Loucy (cell line): ENCODE measurements at regions not wholly inside any gene's neighbourhood (a gene's known extent, or its start where the extent isn't known, plus 50 kb on each side); places are given as distances from the start of the nearest gene placed in this dataset.

Source experiments
- H2AFZ ChIP-seq: fragments of 200-600 bp; sonication (generic); 2 replicates; pipeline ENCODE4 v1.6.0; 2016; ENCODE audit warnings: antibody characterized with exemption, mild to moderate bottlenecking, low read length, moderate library complexity
- H3F3A ChIP-seq: fragments of 200-600 bp; 2 replicates; pipeline ENCODE4 v1.6.0; 2016; ENCODE audit warnings: antibody characterized with exemption, low read depth, mild to moderate bottlenecking
- H3K27me3 ChIP-seq: fragments of 200-600 bp; sonication (generic); 2 replicates; pipeline ENCODE4 v1.6.1; 2014; ENCODE audit warnings: low read length, mild to moderate bottlenecking; ENCODE audit not compliant: insufficient read depth, poor library complexity, severe bottlenecking
- H3K36me3 ChIP-seq: fragments of 200-600 bp; sonication (generic); 2 replicates; pipeline ENCODE4 v1.6.1; 2016; ENCODE audit warnings: low read length; ENCODE audit not compliant: insufficient read depth
- H3K4me1 ChIP-seq: fragments of 200-600 bp; sonication (generic); 2 replicates; pipeline ENCODE4 v1.5.1; 2014; ENCODE audit warnings: low read length, mild to moderate bottlenecking; ENCODE audit not compliant: insufficient read depth, poor library complexity, severe bottlenecking
- H3K4me2 ChIP-seq: fragments of 200-600 bp; sonication (generic); 2 replicates; pipeline ENCODE4 v1.6.0; 2014; ENCODE audit warnings: antibody characterized with exemption, low read length, low read depth, mild to moderate bottlenecking; ENCODE audit not compliant: poor library complexity, severe bottlenecking
- H3K4me3 ChIP-seq: fragments of 200-600 bp; sonication (generic); 2 replicates; pipeline ENCODE4 v1.5.1; 2014; ENCODE audit warnings: low read length, mild to moderate bottlenecking, mixed read lengths; ENCODE audit not compliant: poor library complexity, severe bottlenecking
- H3K79me2 ChIP-seq: fragments of 200-600 bp; sonication (generic); 2 replicates; pipeline ENCODE4 v1.6.1; 2014; ENCODE audit warnings: low read length; ENCODE audit not compliant: insufficient read depth
- H3K9ac ChIP-seq: fragments of 200-600 bp; sonication (generic); 2 replicates; pipeline ENCODE4 v1.6.0; 2014; ENCODE audit warnings: mild to moderate bottlenecking, low read depth, low read length, moderate library complexity; ENCODE audit not compliant: poor library complexity, severe bottlenecking
- H3K9me2 ChIP-seq: fragments of 200-600 bp; sonication (generic); replicated peaks from 2 replicates; pipeline ENCODE4 v1.6.1; 2016; ENCODE audit warnings: low read depth, low read length, mixed read lengths
- H3K9me3 ChIP-seq: fragments of 200-600 bp; sonication (generic); 2 replicates; pipeline ENCODE4 v1.6.1; 2014; ENCODE audit warnings: mild to moderate bottlenecking, antibody characterized with exemption, low read length, low read depth; ENCODE audit not compliant: insufficient read depth
- H4K20me1 ChIP-seq: fragments of 200-600 bp; sonication (generic); 2 replicates; pipeline ENCODE4 v1.6.0; 2014; ENCODE audit warnings: antibody characterized with exemption, low read length, mild to moderate bottlenecking; ENCODE audit not compliant: insufficient read depth, poor library complexity, severe bottlenecking
- CTCF ChIP-seq: fragments of 200-600 bp; sonication (generic); conservative IDR thresholded peaks from 2 replicates; pipeline ENCODE4 v1.5.1; 2014; ENCODE audit warnings: mild to moderate bottlenecking, antibody characterized with exemption, low read length
- EZH2phosphoT487 ChIP-seq: fragments of 200-600 bp; IDR thresholded peaks from 2 replicates; pipeline ENCODE4 v1.6.1; 2018; ENCODE audit warnings: antibody characterized with exemption, mild to moderate bottlenecking, moderate library complexity, borderline replicate concordance

- peaks cover 49% of the 10 kb centered on the region for H3K4me1 ChIP-seq
- no peaks in the 10 kb centered on the region for H3K79me2 ChIP-seq
- H3K9ac ChIP-seq: peak overlapping the region; percentile 58
- no peaks in the 10 kb centered on the region for H3K27me3 ChIP-seq
- no peak overlapping the region; the same call in 1 of the 2 replicates for H2AFZ ChIP-seq
- no peaks in the 10 kb centered on the region for H4K20me1 ChIP-seq
- no peak overlapping the region for H3K4me3 ChIP-seq
- H3K4me2 ChIP-seq: peak overlapping the region; percentile 69
- peaks cover 6% of the 10 kb centered on the region; the same call in 1 of the 2 replicates for H3F3A ChIP-seq
- no peaks in the 10 kb centered on the region for H3K9me2 ChIP-seq
- H3K9me3 ChIP-seq: no peaks in the 10 kb centered on the region
- H3K36me3 ChIP-seq: no peaks in the 10 kb centered on the region
- TF ChIP-seq CTCF (no peak), EZH2phosphoT487 (no peak)
These were observed 200.7 kb downstream of the SATB1 start for GRCh38 chr3:18224426-18224825.

GRCh38 chr3:18223974-18224373, 201.2 kb downstream of the SATB1 start:
- peak overlapping the region; percentile 69 for H3K4me2 ChIP-seq
- H3K27me3 ChIP-seq: no peaks in the 10 kb centered on the region
- H4K20me1 ChIP-seq: no peaks in the 10 kb centered on the region
- peak overlapping the region; percentile 46 for H3K4me3 ChIP-seq
- no peak overlapping the region; the same call in 1 of the 2 replicates for H2AFZ ChIP-seq
- TF ChIP-seq CTCF (no peak), EZH2phosphoT487 (no peak)
- H3K9me3 ChIP-seq: no peaks in the 10 kb centered on the region
- no peaks in the 10 kb centered on the region for H3K9me2 ChIP-seq
- H3K4me1 ChIP-seq: peaks cover 48% of the 10 kb centered on the region
- H3K79me2 ChIP-seq: no peaks in the 10 kb centered on the region
- H3K36me3 ChIP-seq: no peaks in the 10 kb centered on the region
- H3K9ac ChIP-seq: peak overlapping the region; percentile 58
- peaks cover 6% of the 10 kb centered on the region; the same call in 1 of the 2 replicates for H3F3A ChIP-seq

GRCh38 chr3:18223571-18223970, 201.6 kb downstream of the SATB1 start:
- H2AFZ ChIP-seq: no peak overlapping the region; the same call in 1 of the 2 replicates
- H4K20me1 ChIP-seq: no peaks in the 10 kb centered on the region
- no peaks in the 10 kb centered on the region for H3K27me3 ChIP-seq
- TF ChIP-seq EZH2phosphoT487: no peak
- H3K9me2 ChIP-seq: no peaks in the 10 kb centered on the region
- peak overlapping the region; percentile 46 for H3K4me3 ChIP-seq
- no peaks in the 10 kb centered on the region for H3K9me3 ChIP-seq
- peak overlapping the region; percentile 69 for H3K4me2 ChIP-seq
- H3K4me1 ChIP-seq: peaks cover 46% of the 10 kb centered on the region
- H3K79me2 ChIP-seq: no peaks in the 10 kb centered on the region
- H3K9ac ChIP-seq: peak overlapping the region; percentile 59
- peaks cover 6% of the 10 kb centered on the region; the same call in 1 of the 2 replicates for H3F3A ChIP-seq
- H3K36me3 ChIP-seq: no peaks in the 10 kb centered on the region

GRCh38 chr3:18222686-18223085, 202.5 kb downstream of the SATB1 start:
- H3F3A ChIP-seq: peaks cover 6% of the 10 kb centered on the region; the same call in 1 of the 2 replicates
- H3K4me3 ChIP-seq: no peak overlapping the region
- no peaks in the 10 kb centered on the region for H4K20me1 ChIP-seq
- peak overlapping the region; percentile 69 for H3K4me2 ChIP-seq
- H3K27me3 ChIP-seq: no peaks in the 10 kb centered on the region
- H3K9me2 ChIP-seq: no peaks in the 10 kb centered on the region
- H3K9me3 ChIP-seq: no peaks in the 10 kb centered on the region
- peaks cover 52% of the 10 kb centered on the region for H3K4me1 ChIP-seq
- TF ChIP-seq CTCF (no peak), EZH2phosphoT487 (no peak)
- no peaks in the 10 kb centered on the region for H3K36me3 ChIP-seq
- H3K79me2 ChIP-seq: no peaks in the 10 kb centered on the region
- 0 out of 2 replicates have a peak overlapping the region, but pooled peaks have one; percentile 2 for H2AFZ ChIP-seq
- H3K9ac ChIP-seq: peak overlapping the region; percentile 59
